GM21515 (cell line): ENCODE measurements at regions not wholly inside any gene's neighbourhood (a gene's known extent, or its start where the extent isn't known, plus 50 kb on each side); places are given as distances from the start of the nearest gene placed in this dataset.
"Not testable (repeated sequence)": the region's sequence is repeated elsewhere in the genome, so short reads cannot be mapped to it uniquely, and the experiment has no call there.

Experiments used
- ATAC-seq: cut with Tn5 transposase; IDR thresholded peaks from one replicate; pipeline ENCODE4 v1.9.1; 2021; ENCODE audit not compliant: unreplicated experiment

DNA sequence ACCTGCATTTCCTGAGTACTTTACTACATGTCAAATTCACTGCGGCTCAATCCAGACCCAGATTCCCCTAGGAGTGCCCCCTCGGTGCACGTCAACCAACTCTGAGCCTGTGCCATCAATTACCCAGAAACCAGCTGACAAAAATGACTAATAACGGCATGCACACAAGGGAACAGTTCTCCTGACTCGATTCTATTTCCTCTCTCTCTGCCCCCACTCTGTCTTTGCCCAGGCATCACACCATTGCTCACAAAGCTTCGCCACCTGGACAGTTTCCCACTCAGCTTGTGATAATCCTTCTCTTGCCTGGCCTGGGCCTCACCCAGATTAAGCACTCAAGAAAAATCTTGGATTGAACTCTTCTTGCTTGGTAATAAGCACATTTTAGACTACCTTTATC, 115.3 kb upstream of the NDUFV2 start:
- ATAC-seq, result no peak

DNA sequence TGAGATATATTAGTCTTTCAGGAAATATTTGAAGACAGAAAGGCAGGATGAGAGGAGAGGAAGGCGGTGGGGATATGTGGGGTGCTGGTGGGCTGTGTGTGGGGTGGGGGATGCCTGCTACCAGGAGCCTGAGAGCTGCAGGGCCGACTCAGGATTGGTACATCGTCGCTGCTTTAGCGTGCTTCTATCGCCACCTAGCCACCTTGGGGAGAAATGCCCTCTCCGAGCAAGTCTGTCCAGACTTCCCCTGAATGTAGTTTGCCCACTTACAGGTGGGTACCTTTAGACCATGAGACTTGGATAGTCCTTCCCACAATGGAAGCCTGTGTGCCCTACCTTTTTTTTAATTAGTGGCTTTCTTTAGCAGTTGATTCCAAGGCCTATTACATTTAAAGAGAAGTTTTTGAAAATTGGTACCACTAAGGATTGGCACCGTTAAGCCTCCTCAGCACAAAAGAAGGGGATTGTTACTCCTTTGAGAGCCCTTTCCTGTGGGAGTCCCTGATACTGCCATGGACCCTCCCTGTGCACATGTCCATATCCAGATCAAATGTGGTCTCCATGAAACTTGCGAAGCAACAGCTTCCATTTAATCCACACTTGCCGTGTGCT, 114.1 kb upstream of the NDUFV2 start:
- no peak for ATAC-seq

DNA sequence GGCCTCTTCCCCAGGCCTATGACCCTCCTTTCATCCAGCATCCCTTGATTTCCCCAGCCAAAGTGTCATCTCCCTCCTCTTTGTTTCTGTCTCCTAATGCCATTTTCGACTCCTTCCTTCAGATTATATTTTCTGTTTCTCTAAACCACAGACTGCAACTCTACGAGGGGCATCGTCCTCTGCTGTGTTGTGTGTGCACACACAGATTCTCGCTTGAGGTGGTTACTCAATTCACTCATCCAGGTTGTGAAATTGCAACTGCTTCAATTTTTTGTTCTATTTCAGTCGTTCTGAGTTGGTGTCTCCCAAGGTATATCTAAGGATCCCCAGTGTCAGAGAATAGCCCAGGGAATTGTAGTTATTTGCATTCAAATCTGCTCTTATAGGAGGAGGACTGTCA, 113.5 kb upstream of the NDUFV2 start:
- ATAC-seq, result no peak

DNA sequence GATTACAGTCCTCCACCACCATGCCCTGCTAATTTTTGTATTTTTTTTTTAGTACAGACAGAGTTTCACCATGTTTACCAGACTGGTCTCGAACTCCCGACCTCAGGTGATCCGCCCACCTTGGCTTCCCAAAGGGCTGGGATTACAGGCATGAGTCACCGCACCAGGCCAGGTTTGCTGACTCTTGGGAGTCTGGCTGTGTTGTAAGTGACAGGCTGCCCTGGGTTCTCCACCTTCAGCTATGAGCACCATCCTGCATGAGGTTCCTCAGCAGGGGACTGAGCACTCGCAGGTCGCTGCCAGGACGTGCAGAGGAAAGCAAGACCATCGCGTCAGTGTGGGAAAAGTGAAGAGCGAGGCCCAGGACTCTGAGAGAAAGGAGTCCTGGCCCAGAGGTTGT, 112.6 kb upstream of the NDUFV2 start:
- no peak for ATAC-seq

DNA sequence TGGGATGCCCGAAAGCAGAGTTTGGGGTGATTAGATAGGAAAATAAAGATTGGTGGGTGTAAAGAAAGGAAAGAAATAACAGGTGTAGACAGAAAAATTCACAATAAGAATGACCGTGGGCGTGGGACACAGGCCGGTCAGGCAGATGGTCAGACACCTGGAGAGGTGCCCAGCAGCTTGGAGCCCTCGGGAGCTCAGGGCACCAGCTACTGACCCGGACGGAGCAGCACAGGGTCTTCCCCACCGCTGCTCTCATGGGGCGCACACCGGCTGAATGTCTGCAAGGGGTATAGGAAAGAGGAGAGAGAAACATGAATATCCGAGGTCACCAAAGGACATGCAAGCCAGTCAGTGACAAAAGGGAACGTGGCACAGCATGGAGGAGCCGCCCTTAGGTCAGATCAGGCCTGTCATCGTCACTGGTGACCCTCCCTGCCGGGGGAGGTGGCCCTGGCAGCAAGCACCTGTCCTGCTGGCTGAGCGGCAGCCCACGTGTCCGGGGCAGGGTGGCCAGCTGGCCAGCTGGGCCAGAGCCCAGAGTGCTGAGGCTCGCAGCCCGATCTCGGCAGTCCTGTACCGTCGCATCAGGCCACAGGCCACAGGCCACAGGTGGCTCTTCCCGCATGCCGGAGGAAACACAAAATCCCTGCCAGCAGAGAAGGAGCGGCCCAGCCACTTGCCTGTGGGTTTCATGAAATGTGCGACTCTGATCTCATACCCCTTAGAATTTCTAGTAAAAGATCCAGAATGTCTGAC, 112.0 kb upstream of the NDUFV2 start:
- no peak for ATAC-seq

GRCh38 chr18:8991155-8991554, 111.3 kb upstream of the NDUFV2 start:
- ATAC-seq, result no peak

GRCh38 chr18:8992500-8992899, 110.0 kb upstream of the NDUFV2 start:
- not testable (repeated sequence) for ATAC-seq

GRCh38 chr18:8994603-8995002, 107.9 kb upstream of the NDUFV2 start:
- no peak for ATAC-seq

GRCh38 chr18:8995096-8995495, 107.4 kb upstream of the NDUFV2 start:
- ATAC-seq, result no peak

DNA sequence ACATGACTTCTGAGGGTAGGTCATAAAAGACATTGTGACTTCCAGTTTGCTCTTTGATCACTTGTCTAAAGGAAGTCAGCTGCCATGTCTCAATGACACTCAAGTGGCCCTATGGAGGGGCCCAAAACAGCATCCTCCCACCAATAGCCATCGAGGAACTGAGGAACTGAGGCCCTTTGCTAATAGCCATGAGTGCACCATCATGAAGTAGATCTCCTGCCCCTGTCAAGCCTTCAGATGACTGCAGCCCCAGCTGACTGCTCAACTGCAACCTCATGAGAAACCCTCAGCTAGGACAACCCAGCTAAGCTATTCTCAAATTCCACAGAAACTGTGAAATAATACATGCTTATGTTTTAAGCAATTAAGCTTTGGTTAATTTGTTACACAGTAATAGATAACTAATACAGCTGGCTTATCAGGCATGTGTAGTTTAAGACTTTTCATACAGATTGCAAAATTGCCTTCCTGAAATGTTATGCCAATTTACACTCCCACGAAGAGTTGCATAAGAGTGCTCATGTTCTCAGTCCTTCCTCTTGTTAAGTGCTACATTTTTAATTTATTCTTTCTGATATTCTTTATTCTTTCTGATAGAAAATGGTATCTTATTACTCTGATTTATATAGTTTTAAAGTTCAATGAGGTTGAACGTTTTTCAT, 105.6 kb upstream of the NDUFV2 start:
- no peak for ATAC-seq

- no peak for ATAC-seq
These were observed 104.9 kb upstream of the NDUFV2 start for GRCh38 chr18:8997634-8998033.

DNA sequence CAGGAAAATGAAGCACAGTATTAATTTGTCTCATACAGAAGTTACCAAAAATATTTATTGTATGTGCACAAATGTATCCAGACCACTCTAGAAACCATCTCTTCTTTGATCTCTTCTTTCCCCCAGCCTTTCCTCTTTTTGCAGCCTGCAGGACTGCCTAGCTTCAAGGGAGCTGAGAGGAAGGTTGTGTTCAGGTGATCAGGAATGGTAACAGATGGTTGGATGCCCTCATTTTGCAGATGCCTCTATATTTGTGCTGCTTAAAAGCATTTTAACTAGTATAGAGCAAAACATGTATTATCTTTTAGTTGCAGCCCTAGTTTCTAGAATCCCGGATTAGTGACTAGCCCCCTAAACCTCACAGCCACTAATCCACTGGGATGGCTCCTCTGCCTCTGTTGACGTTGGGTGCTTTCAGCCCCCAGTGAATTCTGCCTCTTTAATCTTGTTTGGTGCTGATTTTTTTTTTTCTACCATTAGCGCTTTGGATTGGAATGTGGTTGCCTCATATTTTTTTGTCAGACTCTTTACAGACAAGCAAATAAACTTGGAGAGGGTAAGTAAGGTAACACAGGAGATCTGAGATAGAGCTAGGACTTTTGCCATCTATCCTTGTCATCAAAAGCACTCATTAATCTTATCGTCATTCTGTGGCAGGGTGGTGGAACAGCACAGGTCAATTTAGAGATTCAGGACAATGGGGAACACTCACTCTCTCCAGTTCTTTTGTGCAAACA, 103.8 kb upstream of the NDUFV2 start:
- ATAC-seq, result no peak

- ATAC-seq, result no peak
These were observed 102.6 kb upstream of the NDUFV2 start for GRCh38 chr18:8999872-9000271.

DNA sequence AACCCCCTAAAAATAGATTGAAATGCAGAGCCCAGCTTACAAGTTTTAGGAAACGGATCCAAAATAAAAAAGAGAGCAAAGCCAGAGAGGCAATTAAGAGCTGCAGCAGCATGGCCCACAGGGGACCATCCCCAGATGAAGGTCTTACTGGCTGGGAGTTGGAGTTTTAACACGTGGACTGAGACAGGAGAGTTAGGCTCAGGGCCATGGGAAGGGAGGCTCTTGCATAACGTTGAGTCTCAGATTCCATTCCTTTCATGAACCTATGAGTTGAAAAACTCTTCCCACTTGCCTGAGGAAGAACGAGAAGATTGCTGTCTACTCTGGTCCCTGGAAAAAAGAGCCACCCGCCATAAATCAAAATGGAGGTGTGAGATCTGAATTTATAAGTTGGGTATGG, 101.8 kb upstream of the NDUFV2 start:
- ATAC-seq, result no peak

DNA sequence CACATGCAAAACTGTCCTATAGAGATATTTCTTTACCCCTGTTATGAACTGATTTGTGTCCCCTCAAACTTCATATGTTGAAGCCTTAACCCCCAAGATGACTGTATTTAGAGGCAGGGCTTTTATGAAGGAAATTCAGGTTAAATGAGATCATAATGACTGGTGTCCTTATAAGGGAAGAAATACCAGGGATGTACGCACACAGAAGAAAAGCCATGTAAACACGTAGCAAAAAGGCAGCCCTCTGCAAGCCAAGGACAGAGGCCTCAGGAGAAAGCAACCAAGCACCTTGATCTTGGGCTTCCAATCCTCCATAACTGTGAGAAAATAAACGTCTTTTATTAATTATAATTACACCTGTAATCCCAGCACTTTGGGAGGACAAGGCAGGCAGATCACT, 101.3 kb upstream of the NDUFV2 start:
- ATAC-seq, result no peak

- ATAC-seq, result no peak
These were observed 98.9 kb upstream of the NDUFV2 start for GRCh38 chr18:9003406-9004100.

DNA sequence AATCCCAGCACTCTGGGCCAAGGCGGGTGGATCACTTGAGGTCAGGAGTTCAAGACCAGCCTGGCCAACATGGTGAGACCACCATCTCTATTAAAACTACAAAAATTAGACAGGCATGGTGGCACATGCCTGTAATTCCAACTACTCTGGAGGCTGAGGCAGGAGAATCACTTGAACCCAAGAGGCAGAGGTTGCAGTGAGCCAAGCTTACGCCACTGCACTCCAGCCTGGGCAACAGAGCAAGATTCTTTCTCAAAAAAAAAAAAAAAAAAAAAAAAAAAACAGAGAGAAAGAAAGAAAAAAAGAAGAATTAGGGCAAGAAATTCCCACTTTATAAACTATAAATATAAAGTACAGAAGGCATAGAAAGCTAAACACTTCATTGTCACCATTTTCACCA, 98.2 kb upstream of the NDUFV2 start:
- ATAC-seq, result not testable (repeated sequence)

DNA sequence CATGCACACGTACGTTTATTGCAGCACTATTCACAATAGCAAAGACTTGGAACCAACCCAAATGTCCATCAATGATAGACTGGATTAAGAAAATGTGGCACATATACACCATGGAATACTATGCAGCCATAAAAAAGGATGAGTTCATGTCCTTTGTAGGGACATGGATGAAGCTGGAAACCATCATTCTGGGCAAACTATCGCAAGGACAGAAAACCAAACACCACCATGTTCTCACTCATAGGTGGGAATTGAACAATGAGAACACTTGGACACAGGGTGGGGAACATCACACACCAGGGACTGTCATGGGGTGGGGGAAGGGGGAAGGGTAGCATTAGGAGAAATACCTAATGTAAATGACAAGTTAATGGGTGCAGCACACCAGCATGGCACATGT, 94.8 kb upstream of the NDUFV2 start:
- ATAC-seq, result not testable (repeated sequence)

DNA sequence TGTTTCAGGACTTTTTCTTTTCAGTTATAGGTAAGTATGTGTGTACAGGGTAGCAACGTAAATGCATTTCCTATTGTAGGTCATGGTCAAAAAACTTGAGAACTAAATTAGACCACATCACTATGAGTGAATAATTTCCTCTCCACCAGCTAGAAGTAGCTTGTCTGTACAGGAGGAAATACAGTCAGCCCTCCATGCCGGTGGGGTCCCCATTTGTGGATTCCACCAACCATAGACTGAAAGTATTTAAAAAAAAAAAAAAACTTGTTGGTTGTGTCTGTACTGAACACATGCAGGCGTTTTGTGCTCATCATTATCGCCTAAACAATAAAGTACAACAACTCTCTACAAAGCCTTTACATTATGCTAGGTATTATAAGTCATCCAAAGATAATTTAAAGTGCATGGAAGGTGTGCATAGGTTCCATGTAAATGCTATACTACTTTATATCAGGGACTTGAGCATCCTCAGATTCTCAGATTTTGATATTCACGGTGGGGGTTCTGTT, 94.2 kb upstream of the NDUFV2 start:
- ATAC-seq, result no peak

- no peak for ATAC-seq
These were observed 93.5 kb upstream of the NDUFV2 start for GRCh38 chr18:9008709-9009635.
